Keratinocyte (primary cell): ENCODE measurements at regions not wholly inside any gene's neighbourhood (a gene's known extent, or its start where the extent isn't known, plus 50 kb on each side); places are given as distances from the start of the nearest gene placed in this dataset.

Experiments used
- DNase-seq: peaks from one replicate; pipeline ENCODE4 v3.0.0-alpha.2; 2011; ENCODE audit warnings: low read depth, missing footprints, low spot score
- FAIRE-seq: peaks from 2 replicates; lab custom pipeline; 2011; peaks lifted over from hg19 to GRCh38; lab: Jason Lieb, UNC
- H2AFZ ChIP-seq: 2 replicates; pipeline ENCODE4 v1.6.0; 2012; ENCODE audit warnings: low read length, control low read depth, inconsistent platforms; ENCODE audit not compliant: control insufficient read depth
- H3K27ac ChIP-seq: 2 replicates; pipeline ENCODE4 v1.5.1; 2011; ENCODE audit warnings: low read length; ENCODE audit not compliant: control insufficient read depth, insufficient read depth
- H3K27me3 ChIP-seq: 3 replicates; pipeline ENCODE4 v1.6.0; 2011; ENCODE audit warnings: low read length; ENCODE audit not compliant: control insufficient read depth, insufficient read depth; ENCODE audit errors: extremely low read depth
- H3K36me3 ChIP-seq, 2 experiments: 2 replicates in 1 of 2; 3 replicates in 1 of 2; pipeline ENCODE4 v1.5.1; 2011; ENCODE audit warnings: low read length in 2 of 2, mild to moderate bottlenecking in 1 of 2; ENCODE audit not compliant: control insufficient read depth in 2 of 2, insufficient read depth in 2 of 2; ENCODE audit errors: extremely low read depth in 1 of 2
- H3K4me1 ChIP-seq: 3 replicates; pipeline ENCODE4 v1.5.1; 2011; ENCODE audit warnings: low read length; ENCODE audit not compliant: control insufficient read depth, insufficient read depth; ENCODE audit errors: extremely low read depth
- H3K4me2 ChIP-seq: 3 replicates; pipeline ENCODE4 v1.6.0; 2011; ENCODE audit warnings: low read depth, low read length; ENCODE audit not compliant: control insufficient read depth, insufficient read depth; ENCODE audit errors: extremely low read depth
- H3K4me3 ChIP-seq, 3 experiments: fragments of 200-600 bp in 1 of 3; sonication (generic) in 1 of 3; 2 replicates in 2 of 3; 3 replicates in 1 of 3; pipeline ENCODE4 v1.5.1; 2011 to 2016; ENCODE audit warnings: low read length in 3 of 3, mild to moderate bottlenecking in 3 of 3, control low read depth in 2 of 3, inconsistent platforms in 1 of 3, low read depth in 1 of 3, mixed read lengths in 1 of 3, mixed run types in 1 of 3, moderate library complexity in 1 of 3; ENCODE audit not compliant: control insufficient read depth in 2 of 3, insufficient read depth in 2 of 3; ENCODE audit errors: extremely low read depth in 1 of 3
- H3K79me2 ChIP-seq: 2 replicates; pipeline ENCODE4 v1.6.0; 2012; ENCODE audit warnings: low read length; ENCODE audit not compliant: control insufficient read depth, insufficient read depth
- H3K9ac ChIP-seq: 3 replicates; pipeline ENCODE4 v1.6.0; 2011; ENCODE audit warnings: low read length; ENCODE audit not compliant: control insufficient read depth, insufficient read depth; ENCODE audit errors: extremely low read depth
- H3K9me1 ChIP-seq: 3 replicates; pipeline ENCODE4 v1.6.0; 2011; ENCODE audit warnings: low read length; ENCODE audit not compliant: control insufficient read depth, insufficient read depth; ENCODE audit errors: extremely low read depth
- H3K9me3 ChIP-seq: 2 replicates; pipeline ENCODE4 v1.5.1; 2012; ENCODE audit warnings: low read depth, low read length; ENCODE audit not compliant: control insufficient read depth
- H4K20me1 ChIP-seq: 3 replicates; pipeline ENCODE4 v1.6.0; 2011; ENCODE audit warnings: low read length; ENCODE audit not compliant: control insufficient read depth, insufficient read depth; ENCODE audit errors: extremely low read depth
- EZH2 ChIP-seq: IDR thresholded peaks from one replicate; pipeline ENCODE4 v1.6.1; 2012; ENCODE audit warnings: inconsistent platforms, mild to moderate bottlenecking, low read length, moderate library complexity
- dilution Hi-C: fragments of 300-500 bp; cut with MboI; formaldehyde crosslinking; loops from one replicate; pipeline ENCODE4 v1.7.0; 2020; ENCODE audit warnings: low sequenced_read_pairs; ENCODE audit not compliant: extremely low pct_ligation_motif_present
- TF ChIP-seq, protein P1 (sequence below), 3 experiments: IDR thresholded peaks in 1 of 3; conservative IDR thresholded peaks in 1 of 3; optimal IDR thresholded peaks in 1 of 3; 2 replicates in 2 of 3; 3 replicates in 1 of 3; pipeline versions ENCODE3 to v1.5.1; 2011; ENCODE audit warnings: low read length in 3 of 3, mild to moderate bottlenecking in 3 of 3, moderate library complexity in 2 of 3, control low read depth in 1 of 3, inconsistent platforms in 1 of 3; ENCODE audit not compliant: insufficient read depth in 2 of 3; ENCODE audit errors: extremely low read depth in 1 of 3

GRCh38 chr2:236738896-236739295, 169.3 kb downstream of the ACKR3 start:
- H2AFZ ChIP-seq: no peak overlapping the region
- no peaks in the 10 kb centered on the region for H3K9me3 ChIP-seq
- TF ChIP-seq, protein P1, sequence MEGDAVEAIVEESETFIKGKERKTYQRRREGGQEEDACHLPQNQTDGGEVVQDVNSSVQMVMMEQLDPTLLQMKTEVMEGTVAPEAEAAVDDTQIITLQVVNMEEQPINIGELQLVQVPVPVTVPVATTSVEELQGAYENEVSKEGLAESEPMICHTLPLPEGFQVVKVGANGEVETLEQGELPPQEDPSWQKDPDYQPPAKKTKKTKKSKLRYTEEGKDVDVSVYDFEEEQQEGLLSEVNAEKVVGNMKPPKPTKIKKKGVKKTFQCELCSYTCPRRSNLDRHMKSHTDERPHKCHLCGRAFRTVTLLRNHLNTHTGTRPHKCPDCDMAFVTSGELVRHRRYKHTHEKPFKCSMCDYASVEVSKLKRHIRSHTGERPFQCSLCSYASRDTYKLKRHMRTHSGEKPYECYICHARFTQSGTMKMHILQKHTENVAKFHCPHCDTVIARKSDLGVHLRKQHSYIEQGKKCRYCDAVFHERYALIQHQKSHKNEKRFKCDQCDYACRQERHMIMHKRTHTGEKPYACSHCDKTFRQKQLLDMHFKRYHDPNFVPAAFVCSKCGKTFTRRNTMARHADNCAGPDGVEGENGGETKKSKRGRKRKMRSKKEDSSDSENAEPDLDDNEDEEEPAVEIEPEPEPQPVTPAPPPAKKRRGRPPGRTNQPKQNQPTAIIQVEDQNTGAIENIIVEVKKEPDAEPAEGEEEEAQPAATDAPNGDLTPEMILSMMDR (optimal IDR thresholded peaks at IDR 0.05 in 1 of 3, IDR thresholded peaks at IDR 0.05 in 1 of 3, conservative IDR thresholded peaks at IDR 0.05 in 1 of 3; ENCODE audit: extremely low read depth in 1 of 3, insufficient read depth in 2 of 3, low read length in 3 of 3): no peak
- no peak for TF ChIP-seq EZH2
- no peak overlapping the region for H3K4me3 ChIP-seq
- no peaks in the 10 kb centered on the region for H4K20me1 ChIP-seq
- no peaks in the 10 kb centered on the region for H3K79me2 ChIP-seq
- no peaks in the 10 kb centered on the region for H3K9me1 ChIP-seq
- H3K27ac ChIP-seq: no peak overlapping the region
- H3K9ac ChIP-seq: no peak overlapping the region
- H3K27me3 ChIP-seq: no peaks in the 10 kb centered on the region
- no peak overlapping the region for H3K4me2 ChIP-seq
- dilution Hi-C loops: no loop called here
- no peak for FAIRE-seq
- H3K36me3 ChIP-seq: no peaks in the 10 kb centered on the region
- H3K4me1 ChIP-seq: peaks cover 4% of the 10 kb centered on the region
- DNase-seq: no peak

DNA sequence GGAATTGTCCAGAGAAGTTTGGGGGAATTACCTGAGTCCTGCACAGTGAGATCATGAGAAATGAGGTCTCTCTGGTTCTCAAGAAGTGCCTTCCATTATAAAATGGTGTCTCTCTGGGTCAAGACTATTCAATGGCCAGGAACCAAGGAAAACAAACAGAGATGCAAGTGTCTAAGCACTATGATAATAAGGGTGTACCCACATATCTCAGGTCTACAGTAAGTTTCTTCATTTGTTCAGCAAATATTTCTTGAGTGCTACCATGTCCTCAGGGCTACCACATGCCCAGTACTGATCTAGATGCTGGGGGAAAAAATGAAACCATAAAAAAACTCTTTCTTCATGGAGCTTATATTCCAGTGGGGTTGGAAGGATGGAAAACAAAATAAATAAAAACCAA, 170.0 kb downstream of the ACKR3 start:
- Histone ChIP-seq H4K20me1 (no peaks in the 10 kb centered on the region), H3K4me2 (no peak overlapping the region), H3K4me3 (no peak overlapping the region), H3K9me3 (no peaks in the 10 kb centered on the region), H3K79me2 (no peaks in the 10 kb centered on the region), H3K36me3 (no peaks in the 10 kb centered on the region), H3K9ac (no peak overlapping the region), H3K27me3 (no peaks in the 10 kb centered on the region), H3K4me1 (peaks cover 11% of the 10 kb centered on the region), H2AFZ (no peak overlapping the region), H3K27ac (no peak overlapping the region), H3K9me1 (no peaks in the 10 kb centered on the region)
- no peak for DNase-seq
- dilution Hi-C loops: no loop called here
- no peak for FAIRE-seq
- TF ChIP-seq, protein P1 (optimal IDR thresholded peaks at IDR 0.05 in 1 of 3, IDR thresholded peaks at IDR 0.05 in 1 of 3, conservative IDR thresholded peaks at IDR 0.05 in 1 of 3; ENCODE audit: extremely low read depth in 1 of 3, insufficient read depth in 2 of 3, low read length in 3 of 3): no peak
